ENCODE measurements at regions not wholly inside any gene's neighbourhood (a gene's known extent, or its start where the extent isn't known, plus 50 kb on each side); places are given as distances from the start of the nearest gene placed in this dataset.

DNA sequence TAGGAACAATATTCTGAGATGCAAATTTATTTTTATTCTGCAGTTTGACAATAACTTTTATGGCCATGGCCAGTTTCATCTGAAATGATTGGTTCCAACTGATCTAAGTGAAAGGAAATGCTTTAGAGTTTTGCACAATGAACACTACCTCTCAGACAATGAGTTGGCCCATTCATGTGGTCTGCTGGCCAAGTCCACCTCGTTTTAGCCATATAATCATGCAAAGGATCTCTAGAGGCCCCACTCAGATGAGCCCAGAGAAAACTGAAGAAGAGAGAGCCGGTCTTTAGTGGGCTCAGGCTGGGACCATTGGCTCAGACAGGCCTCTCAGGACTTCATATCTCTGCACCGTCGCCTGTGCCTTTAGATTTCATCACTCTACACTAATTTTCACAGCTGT is 254.7 kb downstream of the MREG start (continued):
- TF ChIP-seq, protein P1, sequence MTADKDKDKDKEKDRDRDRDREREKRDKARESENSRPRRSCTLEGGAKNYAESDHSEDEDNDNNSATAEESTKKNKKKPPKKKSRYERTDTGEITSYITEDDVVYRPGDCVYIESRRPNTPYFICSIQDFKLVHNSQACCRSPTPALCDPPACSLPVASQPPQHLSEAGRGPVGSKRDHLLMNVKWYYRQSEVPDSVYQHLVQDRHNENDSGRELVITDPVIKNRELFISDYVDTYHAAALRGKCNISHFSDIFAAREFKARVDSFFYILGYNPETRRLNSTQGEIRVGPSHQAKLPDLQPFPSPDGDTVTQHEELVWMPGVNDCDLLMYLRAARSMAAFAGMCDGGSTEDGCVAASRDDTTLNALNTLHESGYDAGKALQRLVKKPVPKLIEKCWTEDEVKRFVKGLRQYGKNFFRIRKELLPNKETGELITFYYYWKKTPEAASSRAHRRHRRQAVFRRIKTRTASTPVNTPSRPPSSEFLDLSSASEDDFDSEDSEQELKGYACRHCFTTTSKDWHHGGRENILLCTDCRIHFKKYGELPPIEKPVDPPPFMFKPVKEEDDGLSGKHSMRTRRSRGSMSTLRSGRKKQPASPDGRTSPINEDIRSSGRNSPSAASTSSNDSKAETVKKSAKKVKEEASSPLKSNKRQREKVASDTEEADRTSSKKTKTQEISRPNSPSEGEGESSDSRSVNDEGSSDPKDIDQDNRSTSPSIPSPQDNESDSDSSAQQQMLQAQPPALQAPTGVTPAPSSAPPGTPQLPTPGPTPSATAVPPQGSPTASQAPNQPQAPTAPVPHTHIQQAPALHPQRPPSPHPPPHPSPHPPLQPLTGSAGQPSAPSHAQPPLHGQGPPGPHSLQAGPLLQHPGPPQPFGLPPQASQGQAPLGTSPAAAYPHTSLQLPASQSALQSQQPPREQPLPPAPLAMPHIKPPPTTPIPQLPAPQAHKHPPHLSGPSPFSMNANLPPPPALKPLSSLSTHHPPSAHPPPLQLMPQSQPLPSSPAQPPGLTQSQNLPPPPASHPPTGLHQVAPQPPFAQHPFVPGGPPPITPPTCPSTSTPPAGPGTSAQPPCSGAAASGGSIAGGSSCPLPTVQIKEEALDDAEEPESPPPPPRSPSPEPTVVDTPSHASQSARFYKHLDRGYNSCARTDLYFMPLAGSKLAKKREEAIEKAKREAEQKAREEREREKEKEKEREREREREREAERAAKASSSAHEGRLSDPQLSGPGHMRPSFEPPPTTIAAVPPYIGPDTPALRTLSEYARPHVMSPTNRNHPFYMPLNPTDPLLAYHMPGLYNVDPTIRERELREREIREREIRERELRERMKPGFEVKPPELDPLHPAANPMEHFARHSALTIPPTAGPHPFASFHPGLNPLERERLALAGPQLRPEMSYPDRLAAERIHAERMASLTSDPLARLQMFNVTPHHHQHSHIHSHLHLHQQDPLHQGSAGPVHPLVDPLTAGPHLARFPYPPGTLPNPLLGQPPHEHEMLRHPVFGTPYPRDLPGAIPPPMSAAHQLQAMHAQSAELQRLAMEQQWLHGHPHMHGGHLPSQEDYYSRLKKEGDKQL (CRISPR knock-in tag; IDR thresholded peaks at IDR 0.05; ENCODE audit: borderline replicate concordance): no peak
- no peak for TF ChIP-seq RBBP5 (IDR thresholded peaks at IDR 0.05; ENCODE audit: borderline replicate concordance, insufficient read depth, low read length, poor library complexity, severe bottlenecking)

DNA sequence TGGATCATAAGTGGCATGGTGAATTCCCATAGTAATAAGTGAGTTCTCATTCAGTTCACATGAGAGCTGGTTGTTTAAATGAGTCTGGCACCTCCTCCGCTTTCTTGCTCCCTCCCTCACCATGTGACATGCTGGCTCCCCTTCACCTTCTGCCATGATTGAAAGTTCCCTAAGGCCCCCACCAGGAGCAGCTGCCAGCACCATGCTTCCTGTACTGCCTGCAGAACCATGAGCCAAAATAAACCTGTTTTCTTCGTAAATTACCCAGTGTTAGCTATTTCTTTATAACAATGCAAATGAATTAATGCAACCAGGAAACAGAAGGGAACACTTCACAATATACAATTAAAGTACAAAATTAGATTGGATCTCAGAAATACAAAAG is 257.0 kb downstream of the MREG start:
- Histone ChIP-seq H3K4me3 (no peak overlapping the region), H4K20me1 (replicated peaks; ENCODE audit: control insufficient read depth, insufficient read depth, low read length) (no peaks in the 10 kb centered on the region), H3K79me2 (ENCODE audit: control insufficient read depth, insufficient read depth, low read length) (no peaks in the 10 kb centered on the region), H3K36me3 (ENCODE audit: control insufficient read depth, insufficient read depth, low read length) (no peaks in the 10 kb centered on the region), H3K9me1 (ENCODE audit: control insufficient read depth, insufficient read depth, low read length) (no peaks in the 10 kb centered on the region), H3K4me1 (replicated peaks in 1 of 2; ENCODE audit: control insufficient read depth in 2 of 2, insufficient read depth in 2 of 2, low read length in 2 of 2) (no peaks in the 10 kb centered on the region; a peak in 1 of 5 replicates), H3K9me3 (replicated peaks; ENCODE audit: control insufficient read depth, insufficient read depth, low read depth, low read length) (no peaks in the 10 kb centered on the region), H3K9ac (ENCODE audit: insufficient read depth in 1 of 2, low read depth in 2 of 2, low read length in 2 of 2) (no peak overlapping the region), H3K4me2 (ENCODE audit: insufficient read depth, low read length) (no peak overlapping the region), H3K27ac (ENCODE audit: extremely low read depth, low read depth, low read length) (no peak overlapping the region), H3K27me3 (ENCODE audit: control insufficient read depth in 2 of 2, insufficient read depth in 2 of 2, low read length in 2 of 2) (no peaks in the 10 kb centered on the region), H2AFZ (ENCODE audit: low read depth, low read length) (peak overlapping the region; percentile 38; the same call in 1 of the 2 replicates)
- in situ Hi-C loops (cut with MboI) (no loop called here), intact Hi-C loops (cut with micrococcal nuclease) (no loop called here)
- ChIA-PET CTCF (ENCODE audit: low intra/inter-chr PET ratio) (no interaction called here), POLR2A (no interaction called here)
- ATAC-seq (no peak), FAIRE-seq (no peak), DNase-seq (ENCODE audit: extremely low read depth in 1 of 4, low spot score in 3 of 4) (no peak)
- 77% methylated on average over 2 of the region's 2 CpGs for WGBS (ENCODE audit: insufficient coverage, low coverage, missing lambda C conversion rate)
- BruUV-seq (replicated peaks): no TSS peak
- TF ChIP-seq, protein P2, sequence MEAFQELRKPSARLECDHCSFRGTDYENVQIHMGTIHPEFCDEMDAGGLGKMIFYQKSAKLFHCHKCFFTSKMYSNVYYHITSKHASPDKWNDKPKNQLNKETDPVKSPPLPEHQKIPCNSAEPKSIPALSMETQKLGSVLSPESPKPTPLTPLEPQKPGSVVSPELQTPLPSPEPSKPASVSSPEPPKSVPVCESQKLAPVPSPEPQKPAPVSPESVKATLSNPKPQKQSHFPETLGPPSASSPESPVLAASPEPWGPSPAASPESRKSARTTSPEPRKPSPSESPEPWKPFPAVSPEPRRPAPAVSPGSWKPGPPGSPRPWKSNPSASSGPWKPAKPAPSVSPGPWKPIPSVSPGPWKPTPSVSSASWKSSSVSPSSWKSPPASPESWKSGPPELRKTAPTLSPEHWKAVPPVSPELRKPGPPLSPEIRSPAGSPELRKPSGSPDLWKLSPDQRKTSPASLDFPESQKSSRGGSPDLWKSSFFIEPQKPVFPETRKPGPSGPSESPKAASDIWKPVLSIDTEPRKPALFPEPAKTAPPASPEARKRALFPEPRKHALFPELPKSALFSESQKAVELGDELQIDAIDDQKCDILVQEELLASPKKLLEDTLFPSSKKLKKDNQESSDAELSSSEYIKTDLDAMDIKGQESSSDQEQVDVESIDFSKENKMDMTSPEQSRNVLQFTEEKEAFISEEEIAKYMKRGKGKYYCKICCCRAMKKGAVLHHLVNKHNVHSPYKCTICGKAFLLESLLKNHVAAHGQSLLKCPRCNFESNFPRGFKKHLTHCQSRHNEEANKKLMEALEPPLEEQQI (IDR thresholded peaks at IDR 0.05): no peak
- TF ChIP-seq NBN (IDR thresholded peaks at IDR 0.05; ENCODE audit: low read depth) (no peak), HNRNPK (IDR thresholded peaks at IDR 0.05; ENCODE audit: low read depth, low read length, poor library complexity, severe bottlenecking) (no peak), ATF1 (CRISPR knock-in tag; IDR thresholded peaks at IDR 0.05) (no peak), ATF1 (tag; IDR thresholded peaks at IDR 0.05) (no peak), GABPB1 (CRISPR knock-in tag; IDR thresholded peaks at IDR 0.05) (no peak), FOXK2 (conservative IDR thresholded peaks at IDR 0.05 in 1 of 2, IDR thresholded peaks at IDR 0.05 in 1 of 2; ENCODE audit: low read depth in 2 of 2) (no peak), CTBP1 (IDR thresholded peaks at IDR 0.05; ENCODE audit: borderline replicate concordance) (no peak), RBM14 (IDR thresholded peaks at IDR 0.05; ENCODE audit: borderline replicate concordance, insufficient read depth, low read depth, low read length) (no peak), STAG1 (CRISPR knock-in tag; IDR thresholded peaks at IDR 0.05; ENCODE audit: borderline replicate concordance) (no peak)
